Transverse colon (tissue), 4 donors: ENCODE measurements at regions not wholly inside any gene's neighbourhood (a gene's known extent, or its start where the extent isn't known, plus 50 kb on each side); places are given as distances from the start of the nearest gene placed in this dataset.

Experiments used
- CTCF ChIP-seq, 5 experiments: fragments of 200-600 bp in 3 of 5; fragments of 450-650 bp in 2 of 5; sonication (generic) in 3 of 5; IDR thresholded peaks; 1 replicate in 2 of 5; 2 replicates in 3 of 5; pipeline ENCODE4 v1.5.1; 2016 to 2017; ENCODE audit warnings: antibody characterized with exemption in 5 of 5, inconsistent platforms in 3 of 5, mild to moderate bottlenecking in 2 of 5, moderate library complexity in 1 of 5
- EP300 ChIP-seq: sonication (generic); formaldehyde crosslinking; IDR thresholded peaks from one replicate; pipeline ENCODE4 v1.6.1; 2017; ENCODE audit warnings: antibody characterized with exemption, low read depth
- POLR2A ChIP-seq: fragments of 450-650 bp; IDR thresholded peaks from one replicate; pipeline ENCODE4 v1.6.1; 2016; ENCODE audit warnings: antibody characterized with exemption, mild to moderate bottlenecking, moderate library complexity
- POLR2AphosphoS5 ChIP-seq, 3 donors: sonication (generic); formaldehyde crosslinking; IDR thresholded peaks; one replicate each; pipeline ENCODE4 v1.6.1; 2016; ENCODE audit warnings: antibody characterized with exemption in 3 of 3

DNA sequence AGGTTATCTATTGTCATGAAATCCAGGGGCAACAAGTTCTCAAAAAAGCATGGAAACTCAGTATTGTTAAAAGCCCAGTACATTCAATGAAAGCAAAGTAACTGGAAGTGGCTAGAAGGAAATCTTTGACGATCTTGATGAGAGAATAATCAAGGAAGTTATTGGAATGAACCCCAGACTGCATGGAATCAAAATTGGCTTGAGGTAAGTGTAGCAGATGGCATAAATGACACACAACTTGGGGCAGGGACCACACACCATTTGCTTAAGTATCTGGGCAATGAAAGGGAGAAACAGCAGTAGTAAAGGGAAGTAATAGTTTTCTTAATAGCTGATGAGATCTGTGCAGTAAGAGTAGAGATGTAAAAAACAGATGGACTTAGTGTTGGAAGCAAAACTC, 238.0 kb downstream of the HS3ST3A1 start:
- no peak for TF ChIP-seq POLR2AphosphoS5 (IDR thresholded peaks at IDR 0.05)
- no peak for TF ChIP-seq POLR2A
- no peak for TF ChIP-seq CTCF (IDR thresholded peaks at IDR 0.05)
- no peak for TF ChIP-seq EP300
